ENCODE measurements at regions not wholly inside any gene's neighbourhood (a gene's known extent, or its start where the extent isn't known, plus 50 kb on each side); places are given as distances from the start of the nearest gene placed in this dataset.

- no peak overlapping the region for H2BK5ac ChIP-seq (ENCODE audit: low read depth, low read length, poor library complexity, severe bottlenecking)
- DNase-seq = no peak
- BruUV-seq (replicated peaks) = no TSS peak
- no peak for TF ChIP-seq ELK1 (IDR thresholded peaks at IDR 0.05; ENCODE audit: borderline replicate concordance, low read depth, low read length)
- TF ChIP-seq RFX5 (IDR thresholded peaks at IDR 0.05; ENCODE audit: low read depth, low read length) = no peak
- no peak for TF ChIP-seq NFE2L2 (IDR thresholded peaks at IDR 0.05; ENCODE audit: low read depth, low read length)
- no peak for TF ChIP-seq USF2 (IDR thresholded peaks at IDR 0.05; ENCODE audit: low read depth, low read length)
- TF ChIP-seq CEBPB (IDR thresholded peaks at IDR 0.05; ENCODE audit: low read depth, low read length) = no peak
- TF ChIP-seq CHD1 (IDR thresholded peaks at IDR 0.05; ENCODE audit: low read depth, low read length) = no peak
- no peak for TF ChIP-seq POLR2A (IDR thresholded peaks at IDR 0.05; ENCODE audit: low read depth, low read length)
- TF ChIP-seq BHLHE40 (IDR thresholded peaks at IDR 0.05; ENCODE audit: low read depth, low read length) = no peak
- no peak for TF ChIP-seq RAD21 (IDR thresholded peaks at IDR 0.05; ENCODE audit: low read length)
- no peak for TF ChIP-seq MXI1 (IDR thresholded peaks at IDR 0.05; ENCODE audit: borderline replicate concordance, low read depth, low read length)
- ChIA-PET POLR2A (ENCODE audit: unreplicated experiment) (no interaction called here), CTCF (no interaction called here)
- H3K4me1 ChIP-seq (ENCODE audit: control insufficient read depth, insufficient read depth, low read length) = no peaks in the 10 kb centered on the region
- no peaks in the 10 kb centered on the region for H3K9me3 ChIP-seq (ENCODE audit: control insufficient read depth, insufficient read depth, low read length)
- no peaks in the 10 kb centered on the region for H3K9me1 ChIP-seq (ENCODE audit: insufficient read depth, low read length)
- no peak overlapping the region for H3K23ac ChIP-seq (ENCODE audit: low read depth, low read length)
- H2AK9ac ChIP-seq (replicated peaks; ENCODE audit: low read depth, low read length, poor library complexity) = no peak overlapping the region
- no peaks in the 10 kb centered on the region for H3K36me3 ChIP-seq (ENCODE audit: control insufficient read depth, insufficient read depth, low read length)
- no peak overlapping the region for H2BK20ac ChIP-seq (ENCODE audit: low read depth, low read length)
- no peak overlapping the region for H3K4me3 ChIP-seq (ENCODE audit: insufficient read depth, low read depth, low read length)
- H3K18ac ChIP-seq (ENCODE audit: low read depth, low read length) = no peak overlapping the region
- no peak overlapping the region for H2AFZ ChIP-seq (replicated peaks; ENCODE audit: low read length, poor library complexity)
- dilution Hi-C loops (cut with HindIII; ENCODE audit: low sequenced_read_pairs, unreplicated experiment) = no loop called here
- H2BK15ac ChIP-seq (ENCODE audit: low read depth, low read length) = no peak overlapping the region
- no CpG with 5 or more reads among the region's 2 CpGs for WGBS, 2 experiments (ENCODE audit: extremely low coverage in 2 of 2, insufficient read length in 1 of 2)
- no peak overlapping the region for H3K9ac ChIP-seq (ENCODE audit: low read depth, low read length)
- H4K20me1 ChIP-seq (ENCODE audit: insufficient read depth, low read length) = no peaks in the 10 kb centered on the region
- no peak overlapping the region for H3K4me2 ChIP-seq (ENCODE audit: low read depth, low read length)
- no peak overlapping the region for H3K27ac ChIP-seq (ENCODE audit: insufficient read depth, low read length)
- no peak overlapping the region for H3K4ac ChIP-seq (ENCODE audit: low read depth, low read length)
- no peak overlapping the region for H4K91ac ChIP-seq (ENCODE audit: insufficient read depth, low read depth, low read length)
- H3K27me3 ChIP-seq (ENCODE audit: control insufficient read depth, insufficient read depth, low read length) = no peaks in the 10 kb centered on the region
- in situ Hi-C loops (cut with MboI; ENCODE audit: low sequenced_read_pairs) = no loop called here
- H4K8ac ChIP-seq (ENCODE audit: low read depth in 2 of 2, low read length in 2 of 2) = no peak overlapping the region
- no peak overlapping the region for H2AK5ac ChIP-seq (ENCODE audit: low read depth, low read length)
- no peak overlapping the region for H2BK120ac ChIP-seq (ENCODE audit: low read depth, low read length)
- intact Hi-C loops (cut with micrococcal nuclease) = no loop called here
- H4K5ac ChIP-seq (ENCODE audit: low read depth, low read length) = no peak overlapping the region
- H3K14ac ChIP-seq (replicated peaks; ENCODE audit: low read depth, low read length) = no peak overlapping the region
- H3K56ac ChIP-seq (ENCODE audit: extremely low read depth, insufficient read depth, low read length) = no peak overlapping the region
- no peaks in the 10 kb centered on the region for H3K79me1 ChIP-seq (ENCODE audit: low read depth in 1 of 2, low read length in 2 of 2)
- ATAC-seq (ENCODE audit: low read depth) = no peak
Measured at GRCh38 chr2:180925700-180926099, 54.7 kb upstream of the UBE2E3 start.
